ENCODE measurements at regions not wholly inside any gene's neighbourhood (a gene's known extent, or its start where the extent isn't known, plus 50 kb on each side); places are given as distances from the start of the nearest gene placed in this dataset.

DNA sequence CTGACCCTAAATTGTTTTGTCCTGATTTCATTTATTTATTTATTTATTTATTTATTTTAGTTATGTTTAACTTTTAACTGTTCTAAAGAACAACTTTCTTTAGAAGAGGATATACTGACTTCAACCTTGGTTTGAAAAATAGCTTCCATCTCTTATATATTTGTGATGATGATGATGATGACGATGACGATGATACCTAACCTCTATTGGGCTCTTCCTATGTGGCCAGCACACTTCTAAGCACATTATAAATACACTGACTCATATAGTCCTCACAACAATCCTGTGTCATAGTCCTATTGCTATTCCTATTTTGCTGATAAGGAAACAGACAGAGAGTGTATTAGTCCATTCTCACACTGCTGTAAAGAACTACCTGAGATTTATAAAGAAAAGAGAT, 162.9 kb upstream of the KIAA1217 start:
- Mint-ChIP-seq H3K9me3 (peaks cover 4% of the 10 kb centered on the region), H3K36me3 (ENCODE audit: low read depth) (no peaks in the 10 kb centered on the region), H3K27ac (no peak overlapping the region), H3K4me1 (peaks cover 5% of the 10 kb centered on the region), H3K27me3 (ENCODE audit: insufficient read depth) (no peaks in the 10 kb centered on the region), H3K4me3 (no peak overlapping the region)
- Histone ChIP-seq H3K9ac (ENCODE audit: extremely low read depth, low read length, poor library complexity, severe bottlenecking) (no peak overlapping the region), H3K9me3 (ENCODE audit: control insufficient read depth, low read length) (no peaks in the 10 kb centered on the region), H3K36me3 (ENCODE audit: control insufficient read depth, insufficient read depth, low read length) (no peaks in the 10 kb centered on the region), H3K4me3 (ENCODE audit: low read length) (no peak overlapping the region), H3K27me3 (ENCODE audit: control insufficient read depth, insufficient read depth, low read length, poor library complexity, severe bottlenecking) (no peaks in the 10 kb centered on the region), H3K27ac (ENCODE audit: low read depth, low read length) (no peak overlapping the region), H3K4me1 (ENCODE audit: control insufficient read depth, insufficient read depth, low read length) (no peaks in the 10 kb centered on the region)
- TF ChIP-seq, protein P1, sequence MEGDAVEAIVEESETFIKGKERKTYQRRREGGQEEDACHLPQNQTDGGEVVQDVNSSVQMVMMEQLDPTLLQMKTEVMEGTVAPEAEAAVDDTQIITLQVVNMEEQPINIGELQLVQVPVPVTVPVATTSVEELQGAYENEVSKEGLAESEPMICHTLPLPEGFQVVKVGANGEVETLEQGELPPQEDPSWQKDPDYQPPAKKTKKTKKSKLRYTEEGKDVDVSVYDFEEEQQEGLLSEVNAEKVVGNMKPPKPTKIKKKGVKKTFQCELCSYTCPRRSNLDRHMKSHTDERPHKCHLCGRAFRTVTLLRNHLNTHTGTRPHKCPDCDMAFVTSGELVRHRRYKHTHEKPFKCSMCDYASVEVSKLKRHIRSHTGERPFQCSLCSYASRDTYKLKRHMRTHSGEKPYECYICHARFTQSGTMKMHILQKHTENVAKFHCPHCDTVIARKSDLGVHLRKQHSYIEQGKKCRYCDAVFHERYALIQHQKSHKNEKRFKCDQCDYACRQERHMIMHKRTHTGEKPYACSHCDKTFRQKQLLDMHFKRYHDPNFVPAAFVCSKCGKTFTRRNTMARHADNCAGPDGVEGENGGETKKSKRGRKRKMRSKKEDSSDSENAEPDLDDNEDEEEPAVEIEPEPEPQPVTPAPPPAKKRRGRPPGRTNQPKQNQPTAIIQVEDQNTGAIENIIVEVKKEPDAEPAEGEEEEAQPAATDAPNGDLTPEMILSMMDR (conservative IDR thresholded peaks at IDR 0.05), result no peak
- WGBS, 2 experiments (ENCODE audit: insufficient coverage in 1 of 2, insufficient read length in 1 of 2), result 80% methylated on average over 1 of the region's 2 CpGs; no CpG with 5 or more reads in 1 of the 2 experiments
- DNase-seq, result no peak

DNA sequence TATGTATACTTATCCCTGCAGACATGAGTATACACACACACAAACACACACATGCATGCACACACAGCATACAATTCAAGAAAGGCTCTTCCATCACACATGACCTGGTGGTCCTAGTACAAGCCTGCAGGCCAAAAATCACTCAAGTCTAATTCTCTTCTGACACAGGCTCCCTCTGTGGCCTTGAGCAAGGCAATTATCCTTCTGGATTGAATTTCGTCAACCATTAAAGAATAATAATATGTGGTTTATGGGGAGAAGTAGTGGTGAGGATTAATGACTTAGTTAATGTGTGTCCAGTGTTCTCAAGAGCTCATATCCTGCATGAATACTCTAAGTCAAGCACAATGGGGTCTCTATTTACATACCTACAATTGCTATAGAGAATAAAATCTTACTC, 161.8 kb upstream of the KIAA1217 start:
- peaks cover 7% of the 10 kb centered on the region for H3K4me1 Mint-ChIP-seq
- no peaks in the 10 kb centered on the region for H3K4me1 ChIP-seq (ENCODE audit: control insufficient read depth, insufficient read depth, low read length)
- H3K27me3 Mint-ChIP-seq (ENCODE audit: insufficient read depth), result no peaks in the 10 kb centered on the region
- peaks cover 4% of the 10 kb centered on the region for H3K9me3 Mint-ChIP-seq
- no peak overlapping the region for H3K27ac ChIP-seq (ENCODE audit: low read depth, low read length)
- H3K4me3 ChIP-seq (ENCODE audit: low read length), result no peak overlapping the region
- H3K36me3 ChIP-seq (ENCODE audit: control insufficient read depth, insufficient read depth, low read length), result no peaks in the 10 kb centered on the region
- no peaks in the 10 kb centered on the region for H3K9me3 ChIP-seq (ENCODE audit: control insufficient read depth, low read length)
- H3K4me3 Mint-ChIP-seq, result no peak overlapping the region
- H3K9ac ChIP-seq (ENCODE audit: extremely low read depth, low read length, poor library complexity, severe bottlenecking), result no peak overlapping the region
- 94% methylated on average over 1 of the region's 1 CpG; no CpG with 5 or more reads in 1 of the 2 experiments for WGBS, 2 experiments (ENCODE audit: insufficient coverage in 1 of 2, insufficient read length in 1 of 2)
- DNase-seq, result no peak
- TF ChIP-seq, protein P1 (conservative IDR thresholded peaks at IDR 0.05), result no peak
- no peaks in the 10 kb centered on the region for H3K27me3 ChIP-seq (ENCODE audit: control insufficient read depth, insufficient read depth, low read length, poor library complexity, severe bottlenecking)
- no peaks in the 10 kb centered on the region for H3K36me3 Mint-ChIP-seq (ENCODE audit: low read depth)
- no peak overlapping the region for H3K27ac Mint-ChIP-seq

DNA sequence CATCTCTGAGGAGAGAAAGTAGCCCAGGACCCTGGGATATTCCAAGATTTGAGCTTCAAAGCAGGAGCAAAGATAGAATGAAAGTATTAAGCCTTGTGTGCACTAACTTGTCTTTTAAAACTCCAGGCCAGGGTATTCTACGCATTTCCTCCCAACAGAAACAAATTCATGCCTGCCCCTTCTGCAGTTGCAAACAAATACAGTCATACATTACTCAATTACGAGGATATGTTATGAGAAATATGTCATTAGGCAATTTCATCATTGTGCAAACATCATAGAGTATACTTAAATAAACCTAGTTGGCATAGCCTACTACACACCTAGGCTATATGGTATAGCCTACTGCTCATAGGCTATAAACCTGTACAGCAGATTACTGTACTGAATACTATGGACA, 154.5 kb upstream of the KIAA1217 start:
- no peaks in the 10 kb centered on the region for H3K4me1 ChIP-seq (ENCODE audit: control insufficient read depth, insufficient read depth, low read length)
- H3K4me3 ChIP-seq (ENCODE audit: low read length), result no peak overlapping the region
- no peaks in the 10 kb centered on the region for H3K27me3 ChIP-seq (ENCODE audit: control insufficient read depth, insufficient read depth, low read length, poor library complexity, severe bottlenecking)
- Mint-ChIP-seq H3K36me3 (ENCODE audit: low read depth) (no peaks in the 10 kb centered on the region), H3K27me3 (ENCODE audit: insufficient read depth) (no peaks in the 10 kb centered on the region), H3K4me3 (no peak overlapping the region), H3K9me3 (peaks cover 4% of the 10 kb centered on the region), H3K27ac (no peak overlapping the region), H3K4me1 (peaks cover 4% of the 10 kb centered on the region)
- H3K36me3 ChIP-seq (ENCODE audit: control insufficient read depth, insufficient read depth, low read length), result no peaks in the 10 kb centered on the region
- no peaks in the 10 kb centered on the region for H3K9me3 ChIP-seq (ENCODE audit: control insufficient read depth, low read length)
- TF ChIP-seq, protein P1 (conservative IDR thresholded peaks at IDR 0.05), result no peak
- no peak overlapping the region for H3K27ac ChIP-seq (ENCODE audit: low read depth, low read length)
- 89% methylated on average over 2 of the region's 2 CpGs; no CpG with 5 or more reads in 1 of the 2 experiments for WGBS, 2 experiments (ENCODE audit: insufficient coverage in 1 of 2, insufficient read length in 1 of 2)
- no peak overlapping the region for H3K9ac ChIP-seq (ENCODE audit: extremely low read depth, low read length, poor library complexity, severe bottlenecking)
- no peak for DNase-seq

Measured in endodermal cell (in vitro differentiated cells).